GM19455 (cell line): ENCODE measurements at regions not wholly inside any gene's neighbourhood (a gene's known extent, or its start where the extent isn't known, plus 50 kb on each side); places are given as distances from the start of the nearest gene placed in this dataset.

Source experiments
- ATAC-seq: cut with Tn5 transposase; IDR thresholded peaks from one replicate; pipeline ENCODE4 v1.9.1; 2021; ENCODE audit not compliant: unreplicated experiment

DNA sequence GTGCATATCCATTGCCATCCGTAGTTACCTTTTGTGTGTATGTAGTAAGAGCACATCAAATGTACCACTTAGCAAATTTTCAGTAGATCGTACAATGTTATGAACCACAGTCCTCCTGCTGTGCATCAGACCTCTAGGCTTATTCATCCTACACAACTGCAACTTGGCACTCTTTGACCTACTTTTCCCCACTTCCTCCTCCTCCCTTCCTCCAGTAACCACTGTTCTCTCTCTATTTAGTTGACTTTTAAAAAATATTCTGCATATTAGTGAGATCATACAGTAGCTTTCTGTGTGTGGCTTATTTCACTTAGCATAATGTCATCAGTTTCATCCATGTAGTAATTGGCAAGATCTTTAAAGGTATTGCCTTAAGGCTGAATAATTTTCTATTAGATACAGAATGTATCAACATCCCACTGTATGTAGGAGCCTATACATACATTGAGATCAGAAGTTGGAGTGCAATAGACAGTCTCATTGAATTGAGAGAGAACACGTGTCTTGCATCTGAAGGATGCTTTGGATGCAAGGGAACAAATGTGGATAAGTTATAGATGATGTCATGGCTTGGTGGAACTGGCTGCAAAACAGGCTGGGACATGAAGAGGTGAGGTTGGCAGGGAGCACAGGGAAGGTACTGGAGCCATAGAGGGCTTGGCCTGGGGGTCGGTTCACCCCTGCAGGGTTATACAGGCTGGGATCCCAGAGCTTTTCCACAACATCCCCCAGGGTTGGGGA, 83.0 kb upstream of the FAM180A start:
- no peak for ATAC-seq

DNA sequence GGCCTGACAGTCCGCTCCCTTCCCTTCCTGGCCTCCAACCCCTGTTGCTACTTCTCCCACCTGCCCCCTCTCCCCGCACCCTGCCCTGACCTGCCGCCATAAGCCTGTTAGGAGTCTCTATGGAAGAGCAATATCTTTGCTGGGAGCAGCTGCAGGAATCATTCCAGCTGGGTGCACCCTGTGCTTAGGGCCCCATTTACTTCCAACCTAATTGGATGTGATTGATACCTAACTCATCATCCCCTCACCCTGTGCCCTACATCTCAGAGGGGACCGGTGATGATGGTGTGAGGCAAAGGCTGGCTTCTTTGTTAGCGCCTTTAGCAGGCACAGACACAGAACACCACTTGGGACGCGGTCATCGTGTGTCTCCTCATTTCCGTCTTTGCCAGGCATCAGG, 80.0 kb upstream of the FAM180A start:
- no peak for ATAC-seq

DNA sequence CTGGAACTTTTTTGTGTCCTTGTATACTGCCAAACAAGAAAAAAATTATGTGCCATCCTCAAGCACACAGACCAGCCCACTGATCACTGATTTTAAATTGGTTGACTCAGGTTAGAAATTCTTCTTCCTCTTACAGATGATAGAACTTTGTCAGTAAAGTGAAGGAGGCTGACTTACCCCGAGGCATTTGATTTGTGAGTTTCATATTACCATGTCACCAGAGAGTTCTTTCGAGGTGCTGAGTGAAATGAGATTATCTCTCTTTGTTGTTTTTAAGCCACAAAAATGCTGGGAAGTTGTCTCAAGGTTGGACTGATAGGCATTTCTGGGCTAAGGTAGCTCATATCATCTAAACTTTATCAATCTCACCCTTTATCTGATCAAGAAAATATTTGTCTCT, 78.8 kb upstream of the FAM180A start:
- no peak for ATAC-seq

DNA sequence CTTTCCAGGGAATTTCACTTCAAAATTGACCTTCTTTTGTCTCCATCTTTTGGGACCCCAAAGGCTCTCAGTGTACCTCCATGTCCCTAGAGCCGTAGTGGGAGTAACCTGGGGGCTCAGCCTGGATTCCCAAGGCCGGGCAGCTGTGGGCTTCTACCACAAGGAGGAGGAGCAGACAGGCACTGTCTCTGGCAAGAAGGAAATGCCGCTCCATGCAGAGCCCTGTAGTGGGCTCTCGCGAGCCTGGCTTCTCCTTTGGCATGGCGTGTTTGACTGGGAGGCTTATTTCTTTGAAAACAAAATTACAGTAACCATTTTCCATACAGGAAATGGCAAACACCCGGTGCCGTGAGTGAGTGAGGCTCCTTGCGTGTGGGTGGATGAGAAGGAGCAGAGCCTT, 76.8 kb upstream of the FAM180A start:
- no peak for ATAC-seq

DNA sequence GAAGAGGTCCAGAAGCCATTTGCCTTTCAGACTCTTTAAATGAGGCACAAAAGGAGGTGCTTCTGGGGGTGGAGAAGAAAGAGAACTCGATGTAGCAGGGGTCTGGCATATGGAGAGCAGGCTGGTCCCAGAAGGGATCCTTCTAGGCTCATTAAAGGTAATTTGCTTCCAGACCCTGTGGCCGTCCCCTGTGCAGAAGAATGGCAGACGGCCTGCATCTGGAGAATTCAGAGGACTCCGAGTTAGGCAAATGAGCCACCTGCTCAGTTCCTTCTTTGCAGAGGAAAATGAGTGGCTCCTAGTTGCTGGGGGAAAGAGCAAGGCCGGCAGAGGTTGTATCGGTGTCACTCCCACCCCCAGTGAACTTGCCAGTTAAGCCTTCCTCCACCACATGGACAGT, 73.8 kb upstream of the FAM180A start:
- no peak for ATAC-seq

DNA sequence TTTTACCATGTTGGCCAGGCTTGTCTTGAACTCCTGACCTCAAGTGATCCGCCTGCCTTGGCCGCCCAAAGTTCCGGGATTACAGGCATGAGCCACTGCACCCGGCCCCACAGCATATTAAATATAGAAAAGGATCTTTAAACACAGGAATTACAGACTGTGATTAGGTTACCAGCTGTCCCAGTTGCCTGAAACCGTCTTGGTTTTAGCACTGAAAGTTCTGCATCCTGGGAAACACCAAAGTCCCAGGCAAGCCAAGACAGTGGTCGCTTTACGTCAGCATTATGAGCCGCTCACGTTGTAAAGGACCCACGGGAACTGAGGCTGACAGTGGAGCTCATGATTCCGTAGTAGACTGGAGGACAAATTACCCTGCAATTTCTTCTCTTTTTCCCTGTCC, 69.0 kb upstream of the FAM180A start:
- no peak for ATAC-seq

DNA sequence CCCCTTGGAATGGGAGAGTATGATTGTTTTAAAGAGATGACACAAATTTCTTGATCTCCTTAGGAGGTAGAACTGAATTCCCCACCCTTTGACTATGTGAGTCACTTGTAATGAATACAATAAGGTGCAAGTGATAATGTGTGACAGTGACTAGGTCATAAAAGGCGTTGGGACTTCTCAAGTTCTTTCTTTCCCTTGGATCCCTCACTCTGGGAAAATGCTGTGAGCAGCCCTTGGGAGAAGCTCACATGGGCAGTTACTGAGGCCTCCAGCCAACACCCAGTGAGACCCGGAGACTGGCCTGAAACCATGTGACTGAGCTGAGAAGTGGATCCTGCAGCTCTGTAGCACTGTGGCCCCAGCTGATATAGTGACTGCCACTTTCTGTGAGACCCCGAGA, 66.4 kb upstream of the FAM180A start:
- ATAC-seq: no peak

DNA sequence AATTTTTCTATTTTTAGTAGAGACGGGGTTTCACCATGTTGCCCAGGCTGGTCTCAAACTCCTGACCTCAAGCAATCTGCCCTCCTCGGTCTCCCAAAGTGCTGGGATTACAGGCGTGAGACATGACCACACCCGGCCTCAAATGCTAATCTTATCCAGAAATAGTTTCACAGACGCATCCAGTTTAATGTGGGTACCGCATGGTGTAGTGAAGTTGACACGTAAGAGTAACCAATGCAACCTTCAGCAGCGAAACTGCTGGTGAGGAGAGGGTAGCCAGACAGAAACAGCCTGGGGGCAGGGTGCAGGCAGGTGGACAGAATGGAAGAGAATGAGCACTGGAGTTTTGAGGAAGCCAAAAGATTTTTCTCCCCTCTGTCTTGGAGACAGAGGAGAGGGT, 63.5 kb upstream of the FAM180A start:
- no peak for ATAC-seq

DNA sequence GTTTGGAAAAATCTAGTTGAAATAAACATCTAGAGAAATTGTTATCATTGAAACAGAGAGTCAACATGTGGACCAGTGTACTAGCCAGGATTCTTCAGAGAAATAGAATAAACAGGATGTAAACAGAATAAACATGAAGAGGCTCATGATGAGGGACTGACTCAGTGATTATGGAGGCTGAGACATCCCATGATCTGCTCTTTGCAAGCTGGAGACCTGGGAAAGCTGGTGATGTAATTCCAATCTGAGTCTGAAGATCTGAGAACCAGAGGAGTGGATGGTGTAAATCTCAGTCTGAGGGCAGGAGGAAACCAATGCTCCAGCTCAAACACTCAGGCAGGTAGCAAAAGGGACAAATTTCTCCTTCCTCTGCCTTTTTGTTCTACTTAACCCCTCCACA, 62.9 kb upstream of the FAM180A start:
- ATAC-seq: no peak

DNA sequence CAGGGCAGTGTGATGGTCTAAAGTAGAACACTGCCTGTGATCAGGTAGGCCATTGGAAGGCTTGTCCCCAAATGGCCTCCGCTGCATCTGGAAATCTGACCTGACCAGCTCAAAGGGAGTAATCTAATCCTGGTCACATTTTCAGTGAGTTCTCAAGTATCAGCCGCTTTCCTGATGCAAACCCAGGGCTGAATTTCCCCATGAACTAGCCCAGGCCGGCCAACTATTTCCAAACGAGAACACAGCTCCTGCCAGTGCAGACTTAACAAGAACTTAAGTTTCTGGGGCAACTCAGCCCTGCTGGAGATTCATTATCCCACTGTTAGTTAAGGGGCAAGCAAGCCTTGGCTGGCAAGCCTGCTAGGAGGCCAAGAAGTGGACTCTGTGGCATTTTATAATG, 59.6 kb upstream of the FAM180A start:
- ATAC-seq: no peak

DNA sequence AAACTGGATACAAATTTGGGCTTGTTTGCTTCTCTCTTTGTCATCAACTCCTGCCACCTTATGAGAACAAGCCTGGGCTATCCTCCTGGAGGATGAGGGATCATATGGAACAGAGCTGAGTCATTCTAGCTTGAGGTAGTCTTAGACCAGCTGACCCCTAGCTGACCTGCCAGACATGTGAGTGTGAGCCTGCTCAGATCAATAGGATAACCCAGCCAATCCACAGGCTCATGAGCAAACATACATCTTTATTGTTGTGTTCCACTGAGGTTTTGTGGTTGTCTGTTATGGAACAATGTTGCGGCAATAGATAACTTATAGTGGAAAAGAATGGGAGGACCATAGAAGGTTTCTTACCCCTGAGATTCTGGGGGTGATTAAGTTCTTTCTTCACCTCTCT, 54.5 kb upstream of the FAM180A start:
- ATAC-seq: no peak

DNA sequence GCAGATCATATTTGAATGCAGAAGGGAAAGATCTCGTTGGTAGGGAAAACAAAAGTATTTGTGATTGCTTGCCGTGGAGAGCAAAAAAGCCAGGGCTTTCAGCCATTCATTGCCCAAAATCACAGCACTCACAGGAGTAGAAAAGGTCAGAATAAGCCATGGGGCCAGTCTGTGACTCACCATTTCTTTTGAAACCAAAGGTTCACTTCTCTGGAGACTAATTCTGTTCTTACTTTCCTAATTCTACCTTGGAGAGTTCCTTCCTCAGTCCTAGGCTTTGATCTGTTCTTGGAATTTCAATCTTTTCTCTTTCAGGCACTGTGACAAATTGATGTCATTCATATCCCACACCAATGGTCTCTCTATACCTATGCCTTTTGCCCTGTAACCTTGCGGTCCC, 54.1 kb upstream of the FAM180A start:
- no peak for ATAC-seq

DNA sequence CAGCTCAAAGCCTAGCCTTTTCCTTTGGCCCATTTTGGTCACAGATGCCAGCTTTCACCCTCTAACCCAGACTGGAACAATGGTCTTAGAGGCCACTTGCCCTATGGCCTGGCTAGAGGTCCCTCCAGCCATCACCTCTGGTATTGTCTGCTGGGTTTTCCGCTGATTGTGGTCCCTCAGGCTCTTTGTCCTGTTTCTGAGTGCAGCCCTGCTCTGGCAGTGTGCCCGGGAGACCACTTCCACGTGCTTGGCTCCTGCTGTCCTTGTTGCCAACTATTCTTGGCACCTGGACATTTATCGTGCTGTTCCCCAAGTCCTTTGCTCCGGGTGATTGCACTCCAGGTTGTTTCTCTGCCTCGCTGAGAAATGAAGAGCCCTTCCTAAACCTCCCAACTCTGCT, 53.3 kb upstream of the FAM180A start:
- no peak for ATAC-seq

DNA sequence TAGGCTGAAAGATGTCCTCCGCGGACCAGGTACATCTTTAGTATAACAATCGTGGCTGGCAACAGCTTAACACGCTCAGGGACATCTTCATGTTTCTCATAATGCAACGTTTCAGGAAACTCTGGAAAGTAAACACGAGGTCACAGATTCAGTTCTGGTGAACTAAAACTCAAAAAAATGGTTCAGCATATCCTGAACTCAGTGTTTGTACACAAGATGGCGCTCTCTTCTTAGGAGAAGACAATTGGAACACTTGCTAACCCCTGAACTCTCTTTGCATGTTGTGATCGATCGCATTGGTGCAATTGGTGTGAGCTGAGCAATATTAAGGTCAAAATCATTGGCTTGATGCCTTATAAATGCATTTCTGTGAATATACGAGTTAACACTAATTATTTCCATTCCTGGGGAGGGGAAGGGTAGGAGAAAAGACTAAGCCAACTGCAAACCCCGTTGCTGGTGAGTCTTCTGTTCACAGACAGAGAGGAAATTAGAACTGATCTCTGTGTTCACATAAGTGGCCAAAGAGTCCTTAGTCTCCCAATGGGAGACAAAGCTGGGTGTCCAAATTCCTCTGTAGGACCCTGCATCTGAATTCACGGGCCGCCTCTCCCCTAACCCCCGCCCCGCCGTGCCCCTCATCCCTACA, 52.6 kb upstream of the FAM180A start:
- no peak for ATAC-seq

DNA sequence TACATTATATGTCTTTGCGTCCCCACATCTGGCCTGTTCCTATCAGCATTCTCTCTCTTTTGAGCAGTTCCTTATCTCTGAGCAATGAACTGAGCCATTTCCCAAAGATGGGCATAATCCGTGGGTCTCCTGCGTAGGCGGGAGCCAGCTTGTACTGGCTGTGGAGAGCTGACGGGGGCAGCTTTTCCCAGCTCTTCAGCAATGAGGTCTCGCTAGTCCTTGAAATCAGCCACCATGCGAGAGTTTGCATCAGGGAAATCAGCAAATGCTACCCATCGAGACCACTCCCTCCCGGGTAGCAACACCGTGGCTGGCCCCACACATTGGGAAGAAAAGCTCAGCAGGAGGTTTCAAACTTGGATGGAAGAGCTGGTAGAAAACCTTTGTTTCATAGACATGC, 51.9 kb upstream of the FAM180A start:
- ATAC-seq: no peak

DNA sequence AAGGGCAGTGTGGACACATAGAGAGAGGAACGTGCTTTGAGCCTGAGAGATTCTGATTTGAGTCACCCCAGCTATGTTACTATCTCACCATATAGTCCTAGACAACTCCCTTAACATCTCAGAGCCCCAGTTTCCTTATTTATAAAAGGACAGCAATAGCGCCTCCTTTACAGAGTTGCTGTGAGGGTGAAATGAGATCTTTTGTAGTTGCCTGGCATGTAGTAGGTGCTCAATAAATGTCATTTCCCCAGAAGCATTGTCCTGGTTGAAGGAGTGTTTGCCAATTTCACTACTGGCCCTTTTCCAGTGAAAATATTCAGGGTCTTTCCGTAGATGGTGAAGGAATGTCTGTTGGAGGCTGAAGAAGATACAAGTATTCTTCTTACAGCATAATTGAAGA, 51.3 kb upstream of the FAM180A start:
- no peak for ATAC-seq
